Right renal cortex interstitium (tissue), 3 donors: ENCODE measurements at regions not wholly inside any gene's neighbourhood (a gene's known extent, or its start where the extent isn't known, plus 50 kb on each side); places are given as distances from the start of the nearest gene placed in this dataset.
"Not testable (repeated sequence)": the region's sequence is repeated elsewhere in the genome, so short reads cannot be mapped to it uniquely, and the experiment has no call there.

ENCODE experiments used
- DNase-seq, 3 donors: peaks; one replicate each; pipeline ENCODE4 v3.0.0-alpha.2; 2013; ENCODE audit warnings: low read depth in 3 of 3, low spot score in 2 of 3

DNA sequence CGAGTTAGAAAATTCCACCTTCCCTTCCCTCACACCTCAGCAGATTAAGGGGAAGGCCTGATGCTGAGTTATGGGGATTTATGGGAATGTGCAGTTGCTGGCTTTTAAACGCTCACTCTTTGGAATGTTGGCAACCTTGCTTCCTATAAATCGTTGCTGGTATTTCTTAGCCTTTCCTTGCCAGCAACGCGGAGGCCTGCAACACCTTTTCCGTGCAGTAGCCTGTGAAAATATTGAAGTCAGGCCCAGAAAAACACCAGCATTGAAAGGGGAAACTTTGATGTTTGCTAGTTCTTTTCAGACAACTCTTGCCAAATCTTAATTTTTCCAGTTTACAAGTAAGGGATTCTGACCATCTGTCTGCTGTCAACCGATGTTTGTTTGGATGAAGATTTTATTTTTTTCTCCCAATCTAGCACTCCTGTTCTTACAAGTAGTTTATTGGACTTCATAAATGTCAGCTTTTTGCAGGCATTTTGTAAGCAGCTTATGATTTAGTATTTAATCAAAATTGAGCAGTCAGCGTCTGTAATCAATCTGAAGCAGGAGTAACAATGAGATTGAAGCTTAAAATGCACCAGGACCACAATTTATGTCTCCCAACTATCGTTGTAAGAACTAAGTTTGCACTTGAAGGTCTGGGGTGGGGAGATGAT, 251.0 kb downstream of the RPLP1 start:
- peak in 1 of 3 donors; percentile 39 for DNase-seq

DNA sequence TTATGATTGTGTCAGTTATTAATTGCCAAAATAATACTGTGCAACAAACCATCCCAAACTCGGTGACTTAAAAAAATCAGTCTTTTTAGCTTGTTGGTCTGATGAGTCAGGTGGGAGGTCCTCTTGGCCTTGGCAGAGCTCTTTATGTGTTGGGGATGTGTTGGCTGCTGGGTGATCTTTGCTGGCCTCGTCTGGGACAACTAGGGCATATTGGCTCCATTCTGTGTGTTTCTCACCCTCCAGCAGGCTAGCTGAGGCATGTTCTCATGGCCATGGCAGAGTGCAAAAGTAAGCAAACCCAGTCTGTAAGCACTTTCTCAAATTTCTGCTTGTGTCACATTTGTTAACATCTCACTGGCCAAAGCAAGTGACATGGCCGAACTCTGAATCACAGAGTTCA, 251.6 kb downstream of the RPLP1 start:
- DNase-seq: no peak

DNA sequence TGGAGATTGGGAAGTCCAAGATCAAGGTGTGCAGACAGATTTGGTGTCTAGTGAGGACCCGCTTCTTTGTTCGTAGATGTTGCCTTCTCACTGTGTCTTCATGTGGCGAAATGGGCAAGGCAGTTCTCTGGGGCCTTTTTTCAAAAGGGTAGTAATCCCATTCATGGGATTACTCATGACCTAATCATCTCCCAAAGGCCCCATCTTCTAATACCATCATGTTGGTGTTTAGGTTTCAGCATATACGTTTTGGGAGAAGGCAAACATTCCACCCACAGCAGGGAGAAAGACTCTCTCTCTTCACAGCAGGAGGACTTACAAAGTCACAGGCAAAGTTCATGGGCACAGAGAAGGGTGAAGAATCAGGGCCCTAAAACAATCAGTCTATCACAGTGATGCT, 252.1 kb downstream of the RPLP1 start:
- DNase-seq: no peak

DNA sequence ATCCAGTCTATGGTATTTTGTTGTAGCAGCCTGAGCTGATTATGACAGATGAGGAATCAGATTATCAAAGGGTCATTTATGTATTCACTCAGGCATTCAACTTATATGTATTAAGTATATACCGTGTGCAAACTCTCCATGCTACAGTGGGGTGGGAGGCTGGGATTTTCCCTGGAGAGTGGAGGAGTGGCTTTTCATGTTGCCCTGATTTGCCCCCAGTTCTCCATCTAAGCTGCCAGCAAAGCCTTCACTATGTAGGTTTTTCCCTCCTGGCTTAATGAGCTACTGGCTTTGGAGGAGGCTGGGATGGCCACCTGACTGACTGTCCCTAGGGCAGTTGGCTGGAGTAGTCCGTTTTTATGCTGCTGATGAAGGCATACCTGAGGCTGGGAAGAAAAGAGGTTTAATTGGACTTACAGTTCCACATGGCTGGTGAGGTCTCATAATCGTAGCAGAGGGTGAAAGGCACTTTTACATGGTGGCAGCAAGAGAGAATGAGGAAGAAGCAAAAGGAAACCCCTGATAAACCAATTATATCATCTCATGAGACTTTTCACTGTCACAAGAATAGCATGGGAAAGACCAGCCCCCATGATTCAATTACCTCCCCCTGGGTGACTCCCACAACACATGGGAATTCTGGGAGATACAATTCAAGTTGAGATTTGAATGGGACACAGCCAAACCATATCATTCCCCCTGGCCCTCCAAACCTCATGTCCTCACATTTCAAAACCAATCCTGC, 253.9 kb downstream of the RPLP1 start:
- DNase-seq: no peak

DNA sequence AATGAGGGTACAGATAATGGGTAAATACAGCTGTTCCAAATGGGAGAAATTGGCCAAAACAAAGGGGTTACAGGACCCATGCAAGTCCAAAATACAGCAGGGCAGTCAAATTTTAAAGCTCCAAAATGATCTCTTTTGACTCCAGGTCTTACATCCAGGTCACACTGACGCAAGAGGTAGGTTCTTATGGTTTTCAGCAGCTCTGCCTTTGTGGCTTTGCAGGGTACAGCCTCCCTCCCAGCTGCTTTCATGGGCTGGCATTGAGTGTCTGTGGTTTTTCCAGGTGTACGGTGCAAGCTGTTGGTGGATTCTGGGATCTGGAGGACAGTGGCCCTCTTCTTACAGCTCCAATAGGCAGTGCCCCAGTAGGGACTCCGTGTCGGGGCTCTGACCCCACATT, 254.6 kb downstream of the RPLP1 start:
- not testable (repeated sequence) for DNase-seq

DNA sequence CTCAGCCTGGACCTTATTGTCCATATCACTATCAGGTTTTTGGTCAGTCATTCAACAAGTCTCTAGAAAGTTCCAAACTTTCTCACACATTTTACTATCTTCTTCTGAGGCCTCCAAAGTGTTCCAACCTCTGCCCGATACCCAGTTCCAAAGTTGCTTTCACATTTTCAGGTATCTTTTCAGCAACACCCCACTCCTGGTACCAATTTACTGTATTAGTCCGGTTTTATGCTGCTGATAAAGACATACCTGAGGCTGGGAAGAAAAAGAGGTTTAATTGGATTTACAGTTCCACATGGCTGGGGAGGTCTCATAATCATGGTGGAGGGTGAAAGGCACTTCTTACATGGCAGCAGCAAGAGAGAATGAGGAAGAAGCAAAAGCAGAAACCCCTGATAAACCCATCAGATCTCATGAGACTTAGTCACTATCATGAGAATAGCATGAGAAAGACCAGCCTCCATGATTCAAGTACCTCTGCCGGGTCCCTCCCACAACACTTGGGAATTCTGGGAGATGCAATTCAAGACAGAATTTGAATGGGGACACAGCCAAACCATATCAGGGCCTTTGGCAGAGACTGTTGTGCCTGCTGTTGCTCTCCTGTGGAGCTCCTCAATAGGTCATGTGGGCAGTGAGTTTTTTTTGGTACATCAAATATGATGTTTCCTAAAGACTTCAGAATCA, 256.0 kb downstream of the RPLP1 start:
- not testable (repeated sequence) for DNase-seq

DNA sequence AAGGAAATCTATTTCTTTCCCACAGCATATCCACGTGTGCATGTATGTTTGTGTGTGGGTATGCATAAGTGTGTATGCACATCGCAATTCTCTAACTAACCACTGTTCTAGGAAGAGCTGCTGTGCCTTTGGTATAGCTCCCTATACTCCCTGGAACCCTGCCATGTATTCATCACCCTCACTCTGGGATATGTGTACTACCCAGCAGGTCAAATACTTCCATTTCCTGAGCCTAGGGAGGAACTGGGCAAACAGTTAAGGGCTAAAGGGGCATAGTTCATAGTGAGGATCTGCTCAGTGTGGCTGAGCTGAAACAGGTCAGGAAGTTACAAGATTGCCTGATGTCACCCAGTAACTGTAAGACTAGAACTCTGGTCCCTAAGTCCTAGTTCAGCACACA, 260.4 kb downstream of the RPLP1 start:
- DNase-seq: no peak

DNA sequence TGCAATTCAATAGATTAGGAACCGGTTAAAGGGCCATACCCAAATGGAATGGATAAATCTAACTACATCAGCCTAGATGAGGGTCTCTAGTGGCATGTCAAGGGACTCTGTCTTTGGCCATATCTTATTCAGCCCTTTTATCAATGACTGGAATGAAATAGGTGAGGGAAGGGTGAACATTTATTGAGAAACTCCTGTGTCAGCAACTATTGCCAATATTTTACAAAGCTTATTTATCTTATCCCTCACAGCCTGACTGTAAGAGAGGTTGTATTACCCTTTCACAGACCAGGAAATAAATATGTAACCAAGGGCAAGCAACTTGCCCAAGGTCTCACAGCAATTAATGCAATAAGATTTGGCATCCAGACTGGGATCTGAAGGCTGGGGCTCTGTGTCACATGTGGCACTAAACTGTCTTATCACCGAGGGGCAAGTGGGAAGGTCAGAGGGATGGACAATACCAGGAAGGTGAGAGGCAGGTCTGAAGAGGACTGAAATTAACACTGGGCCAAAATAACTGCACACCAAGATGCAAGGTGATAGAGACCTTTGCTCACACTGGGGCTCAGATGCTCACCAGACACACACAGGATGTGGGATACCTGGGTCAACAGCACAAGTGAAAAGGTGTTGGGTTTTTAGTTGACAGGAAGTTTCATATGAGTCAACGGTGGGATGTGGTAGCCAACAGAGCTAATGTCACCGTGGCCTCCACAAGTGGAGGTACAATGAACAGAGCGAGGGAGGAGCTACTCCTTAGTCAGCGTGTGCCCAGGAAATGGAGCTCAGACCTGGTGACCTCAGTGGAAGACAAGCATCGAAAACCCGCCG, 261.3 kb downstream of the RPLP1 start:
- DNase-seq: no peak

DNA sequence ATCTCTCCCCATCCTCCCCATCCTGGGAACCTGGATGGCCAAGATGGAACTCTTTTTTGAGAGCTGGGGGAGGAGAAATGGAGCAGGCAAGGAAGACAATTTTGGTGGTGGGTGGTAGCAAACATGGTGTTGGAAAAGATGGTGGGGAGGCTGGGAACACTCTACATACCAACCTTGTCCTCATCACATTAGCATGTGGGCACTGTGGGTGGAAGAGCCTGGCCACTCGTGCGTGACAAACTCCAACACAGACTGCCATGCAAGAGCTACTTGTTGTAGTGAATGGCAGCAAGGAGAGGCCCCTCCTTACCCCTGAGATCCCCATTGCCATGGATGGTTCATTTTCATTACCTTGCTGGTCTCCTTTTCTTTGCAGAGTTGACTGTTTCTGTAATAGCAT, 262.6 kb downstream of the RPLP1 start:
- no peak for DNase-seq

DNA sequence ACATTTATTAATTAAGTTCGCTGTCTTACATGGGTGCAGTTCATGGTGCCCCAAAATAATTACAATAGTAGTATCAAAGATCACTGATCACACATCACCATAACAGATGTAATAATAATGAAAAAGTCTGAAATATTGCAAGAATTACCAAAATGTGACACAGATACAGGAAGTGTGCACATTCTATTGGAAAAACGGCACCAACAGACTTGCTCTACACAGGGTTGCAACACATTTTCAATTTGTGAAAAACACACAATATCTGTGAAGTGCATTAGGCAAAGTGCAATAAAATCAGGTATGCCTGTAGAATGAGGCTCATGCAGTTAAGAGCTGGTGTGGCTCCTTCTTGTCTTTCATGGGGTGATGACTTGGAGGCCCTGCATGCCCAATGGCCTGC, 265.8 kb downstream of the RPLP1 start:
- no peak for DNase-seq

DNA sequence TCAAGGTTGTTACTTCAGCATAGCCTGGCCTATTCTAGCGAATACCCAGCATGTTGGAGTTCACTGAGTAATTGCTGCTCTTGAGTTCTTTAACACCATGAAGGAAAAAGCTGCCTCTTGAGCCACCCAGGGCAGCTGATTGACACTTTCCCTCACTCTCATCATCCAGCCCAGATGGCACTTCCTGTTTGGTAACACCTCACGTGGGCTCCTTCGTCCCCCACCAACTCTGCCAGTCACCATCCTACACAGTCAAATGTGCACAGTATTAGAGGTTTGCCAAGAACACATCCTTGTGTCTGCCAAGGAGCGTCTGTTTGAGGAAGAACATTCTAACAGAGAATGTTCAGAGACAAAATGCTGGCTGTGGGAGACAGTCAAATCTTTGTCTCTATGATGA, 266.3 kb downstream of the RPLP1 start:
- no peak for DNase-seq

DNA sequence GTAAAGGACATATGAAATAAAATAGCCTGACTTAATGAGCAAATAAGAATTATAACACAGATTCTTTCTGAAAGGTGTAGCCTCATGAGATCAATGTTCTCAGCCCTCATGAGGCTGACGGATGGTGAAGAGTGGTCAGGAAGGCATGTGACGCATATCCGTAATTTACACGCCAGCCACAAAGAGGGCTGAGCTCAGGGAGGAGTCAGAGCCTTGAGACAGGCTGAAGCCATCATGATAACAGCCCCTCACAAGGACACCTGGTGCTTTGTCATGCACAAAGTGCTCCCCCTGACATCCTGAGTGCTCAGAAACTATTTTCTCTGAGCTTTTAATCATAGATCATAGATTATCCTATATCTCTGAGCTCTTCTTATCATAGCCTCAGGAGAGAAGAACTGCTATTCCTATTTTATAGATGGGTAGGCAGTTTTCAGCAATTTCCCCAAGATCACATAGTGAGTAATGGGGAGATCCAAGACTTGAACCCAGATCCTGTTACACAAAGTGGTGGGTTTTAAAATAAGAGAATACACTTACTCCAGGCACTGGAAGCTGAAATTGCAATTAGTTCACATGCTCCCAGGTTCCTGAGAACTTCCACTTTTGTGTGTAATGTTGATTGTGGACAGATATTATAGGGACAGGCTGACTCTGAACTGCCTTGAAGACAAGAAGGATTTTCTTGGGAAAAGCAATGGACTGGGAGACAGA, 267.1 kb downstream of the RPLP1 start:
- no peak for DNase-seq

DNA sequence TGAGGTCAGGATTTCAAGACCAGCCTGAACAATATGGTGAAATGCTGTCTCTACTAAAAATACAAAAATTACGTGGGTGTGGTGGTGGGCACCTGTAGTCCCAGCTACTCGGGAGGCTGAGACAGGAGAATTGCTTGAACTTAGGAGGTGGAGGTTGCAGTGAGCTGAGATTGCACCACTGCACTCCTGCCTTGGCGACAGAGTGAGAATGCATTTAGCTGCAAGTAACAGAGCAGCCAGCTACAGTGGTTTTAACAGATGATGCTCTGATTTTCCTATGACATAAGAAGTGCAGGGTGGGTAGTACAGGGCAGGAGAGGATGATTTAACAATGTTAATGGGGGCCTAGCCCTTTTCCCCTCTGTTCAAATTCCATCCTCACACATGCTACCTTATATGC, 267.9 kb downstream of the RPLP1 start:
- DNase-seq: no peak

DNA sequence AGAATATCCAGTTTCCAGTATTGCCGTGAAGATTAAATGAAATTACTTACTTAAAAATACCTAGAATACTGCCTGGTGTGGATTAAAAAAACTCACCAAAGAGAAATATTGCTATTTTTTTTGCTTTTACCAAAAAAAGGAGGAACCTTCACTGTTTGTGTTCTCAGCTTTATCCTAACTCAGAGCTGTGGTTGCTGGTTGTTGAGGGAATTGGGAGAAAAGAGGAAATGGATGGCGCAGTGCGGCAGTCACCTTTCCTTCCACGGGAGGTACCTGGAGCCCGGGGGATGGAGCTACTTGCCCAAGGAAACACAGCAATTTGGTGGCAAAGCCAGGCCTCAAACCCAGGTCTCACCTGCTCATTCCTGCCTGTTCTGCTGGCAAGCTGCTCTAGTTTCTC, 270.3 kb downstream of the RPLP1 start:
- DNase-seq: no peak

DNA sequence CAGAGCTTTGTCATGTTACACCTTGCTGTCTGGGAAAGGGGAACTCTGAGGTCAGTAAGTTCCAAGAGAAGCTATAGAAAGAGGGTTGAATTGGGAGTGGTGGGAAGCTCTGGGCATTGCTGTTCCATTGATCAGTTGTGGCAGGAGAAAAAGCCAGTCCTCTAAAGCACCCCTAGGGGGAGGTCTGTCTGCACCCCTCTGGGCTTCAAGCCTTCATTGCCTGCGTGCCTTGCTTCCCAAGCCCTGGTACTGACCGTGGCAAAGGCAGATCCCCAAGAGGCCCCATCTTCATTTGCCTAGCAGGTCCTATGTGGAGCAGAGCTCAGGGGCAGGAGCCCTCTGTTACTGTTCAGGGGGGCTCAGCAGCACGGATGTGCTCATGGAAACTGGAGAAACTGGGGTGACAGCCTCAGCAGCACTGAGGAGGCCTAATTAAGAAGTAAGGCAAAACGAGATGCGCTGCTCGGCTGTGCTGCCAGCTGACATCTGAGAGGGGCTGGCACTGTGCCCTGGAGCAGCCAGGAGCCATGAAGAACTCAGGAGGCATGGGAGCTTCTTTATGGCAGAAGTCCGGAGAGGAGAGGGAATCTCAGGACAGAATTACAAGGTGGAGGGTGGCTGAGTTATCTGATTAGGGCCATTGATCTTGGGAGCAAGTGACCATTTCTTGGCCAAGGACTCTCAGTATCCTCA, 270.9 kb downstream of the RPLP1 start:
- no peak for DNase-seq

DNA sequence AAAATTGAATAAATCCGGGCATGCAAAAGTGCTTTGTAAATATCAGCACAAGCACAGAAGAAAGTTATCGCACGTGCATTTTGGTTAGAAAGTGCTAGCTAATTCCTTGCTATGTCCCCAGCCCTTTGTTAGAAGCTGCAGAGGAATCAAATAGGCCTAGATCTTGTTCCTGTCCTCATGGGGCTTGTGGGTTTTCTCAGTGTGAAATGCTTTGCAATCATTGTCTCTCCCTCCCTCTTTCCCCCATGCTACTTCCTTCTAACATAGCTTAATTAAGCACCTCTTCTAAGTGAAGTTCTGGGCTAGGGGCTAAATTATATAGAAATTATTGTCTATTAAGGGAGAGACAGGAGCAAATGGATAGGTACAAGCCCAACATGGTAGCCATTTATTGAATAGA, 271.7 kb downstream of the RPLP1 start:
- no peak for DNase-seq

DNA sequence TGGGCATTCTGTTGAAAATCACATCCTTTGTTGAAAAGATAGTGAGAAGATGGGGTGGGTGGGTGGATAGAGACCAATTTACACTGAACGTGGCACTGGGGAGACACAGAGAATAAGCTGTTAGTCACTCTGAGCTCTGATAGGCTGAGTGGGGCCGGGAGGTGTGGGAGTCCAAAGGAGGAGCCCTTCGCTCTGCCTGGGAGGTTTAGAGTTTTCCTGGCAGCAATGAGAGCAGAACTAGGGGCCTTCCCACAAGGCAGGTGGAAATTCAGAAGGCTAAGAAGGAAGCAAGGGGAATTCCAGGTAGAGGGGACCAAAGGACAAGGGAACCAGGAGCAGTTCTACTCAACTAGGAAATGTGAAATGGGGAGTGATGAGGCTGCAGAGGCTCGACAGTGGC, 272.7 kb downstream of the RPLP1 start:
- no peak for DNase-seq

DNA sequence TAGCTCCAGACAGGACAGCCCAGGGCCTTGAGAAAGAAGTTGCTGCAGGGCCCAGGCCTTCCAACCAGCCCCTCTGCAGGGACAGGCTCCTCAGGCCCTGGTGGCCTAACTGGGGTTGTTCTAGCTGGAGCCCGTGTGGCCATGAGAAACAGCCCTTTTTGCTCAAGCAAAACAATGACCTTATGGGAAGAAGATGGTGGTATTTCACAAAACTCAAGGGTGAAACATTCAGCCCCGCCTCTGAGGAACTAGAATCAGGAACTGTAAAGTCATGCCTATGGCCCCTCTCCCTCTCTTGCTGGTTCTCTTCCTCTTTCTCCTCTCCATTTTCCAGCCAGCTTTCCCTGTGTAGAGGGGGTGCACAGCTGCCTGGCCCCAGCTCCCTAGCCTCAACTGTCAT, 273.3 kb downstream of the RPLP1 start:
- DNase-seq: no peak

DNA sequence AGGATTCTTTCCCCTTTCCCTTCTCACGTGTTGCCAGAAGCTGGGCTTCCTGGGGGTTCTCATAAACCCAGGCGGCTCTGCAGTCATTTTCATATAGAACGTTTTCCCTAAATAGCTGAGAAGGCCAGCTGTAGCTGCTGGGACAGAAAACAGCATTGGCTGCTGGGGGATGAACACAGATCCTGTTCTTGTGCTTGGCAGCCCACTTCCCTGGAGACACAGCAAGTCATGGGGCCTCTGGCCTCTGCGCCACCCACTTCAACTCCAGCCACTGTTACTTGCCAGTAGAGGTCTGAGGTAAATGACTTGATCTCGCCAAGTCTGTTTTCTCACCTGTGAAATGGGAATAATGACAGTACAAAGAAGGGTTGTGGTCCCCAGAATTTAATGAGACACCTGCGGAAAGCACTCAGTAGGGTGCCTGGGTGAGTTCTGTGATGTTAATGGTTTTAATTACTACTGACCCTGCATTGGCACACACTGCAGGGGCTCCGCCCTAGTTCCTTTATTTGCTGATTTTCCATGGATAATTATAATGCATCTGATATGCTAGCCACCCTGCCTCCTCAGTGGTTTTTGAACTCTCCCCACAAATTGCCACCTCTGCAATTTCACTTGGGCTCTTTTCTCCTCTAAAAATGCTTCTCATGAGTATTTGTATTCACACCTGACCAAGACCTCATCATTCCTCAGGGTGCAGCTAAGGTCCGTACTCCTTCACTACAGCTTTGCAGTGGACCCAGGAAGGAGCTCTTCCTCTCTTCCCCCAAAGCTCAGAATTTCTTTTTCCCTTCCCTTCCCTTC, 274.7 kb downstream of the RPLP1 start:
- no peak for DNase-seq
